Pancreas (tissue), 10 donors: ENCODE measurements at regions not wholly inside any gene's neighbourhood (a gene's known extent, or its start where the extent isn't known, plus 50 kb on each side); places are given as distances from the start of the nearest gene placed in this dataset.

ENCODE experiments used
- ATAC-seq, 4 donors: fragments of 200-7000 bp; cut with Tn5 transposase; one replicate each; pipeline versions ENCODE4 v1.8.0 to v1.9.1; 2020; ENCODE audit warnings: mild to moderate bottlenecking in 4 of 4, moderate library complexity in 4 of 4
- DNase-seq, 6 donors: peaks; one replicate each; pipeline ENCODE4 v3.0.0-alpha.2; 2020
- FAIRE-seq: peaks from 2 replicates; lab custom pipeline; 2012; peaks lifted over from hg19 to GRCh38; lab: Jason Lieb, UNC
- H3K27ac ChIP-seq, 4 donors: fragments of 200-600 bp; sonication (generic); 1 replicate in 3 of 4; 2 replicates in 1 of 4; pipeline versions ENCODE4 v1.5.0 to v1.8.0; 2020
- H3K27me3 ChIP-seq, 4 donors: fragments of 200-600 bp; one replicate each; pipeline ENCODE4 v1.8.0; 2021
- H3K36me3 ChIP-seq, 3 donors: fragments of 200-600 bp; sonication (generic) in 1 of 3; one replicate each; pipeline versions ENCODE4 v1.5.0 to v1.8.0; 2020 to 2021
- H3K4me1 ChIP-seq, 3 donors: fragments of 200-600 bp; one replicate each; pipeline ENCODE4 v1.8.0; 2021
- H3K4me3 ChIP-seq, 4 donors: fragments of 200-600 bp; sonication (generic) in 2 of 4; one replicate each; pipeline versions ENCODE4 v1.5.0 to v1.8.0; 2020 to 2021
- H3K9me3 ChIP-seq, 4 donors: fragments of 200-600 bp; one replicate each; pipeline ENCODE4 v1.8.0; 2021
- CTCF ChIP-seq, 4 donors: fragments of 200-600 bp; sonication (generic) in 3 of 4; IDR thresholded peaks; one replicate each; pipeline versions ENCODE4 v1.5.0 to v1.8.0; 2021; ENCODE audit warnings: antibody characterized with exemption in 4 of 4
- WGBS, 2 donors: extraction: QIAGEN DNeasy Blood & Tissue Kit; methylation state at CpG; one replicate each; pipeline ENCODE4 v1.1.7; 2013; 5-methylcytosine and 5-hydroxymethylcytosine counted together
- intact Hi-C, 3 donors: fragments of 100-400 bp; cut with DNase I; formaldehyde crosslinking; loops; one replicate each; pipeline versions ENCODE4 v1.11.1 to v1.14.2; 2022
- donor health status: healthy with polysubstance abuse.
- donor health status: DM: no; HTN: no; CAD: no; lungs with moderate emphysema.
- donor health status: DM: no; HTN: no; CAD: no.
- donor health status: control.
- donor health status: control.
- donor health status: Bipolar disorder and iron deficiency.
- donor health status: DM: yes; HTN: yes; CAD: no.
- donor health status: DM: no; HTN: no; CAD: no.
- donor health status: DM: no; HTN: no; CAD: no.
- donor health status: DM: yes; HTN: yes; CAD: no.

- WGBS, 2 donors = 53 to 63% methylated on average over 2 of the region's 2 CpGs
- no peaks in the 10 kb centered on the region for H3K27me3 ChIP-seq
- H3K36me3 ChIP-seq = no peaks in the 10 kb centered on the region
- H3K4me1 ChIP-seq = no peaks in the 10 kb centered on the region
- intact Hi-C loops = no loop called here
- FAIRE-seq = no peak
- no peak for TF ChIP-seq CTCF (IDR thresholded peaks at IDR 0.05)
- no peak overlapping the region for H3K4me3 ChIP-seq
- DNase-seq = no peak
- H3K9me3 ChIP-seq = no peaks in the 10 kb centered on the region
- ATAC-seq = no peak
- no peak overlapping the region for H3K27ac ChIP-seq
These were observed 813.1 kb upstream of the POU3F3 start for GRCh38 chr2:104040771-104041170.

- no peak overlapping the region for H3K27ac ChIP-seq
- no peak for TF ChIP-seq CTCF (IDR thresholded peaks at IDR 0.05)
- intact Hi-C loops = no loop called here
- ATAC-seq (no peak), FAIRE-seq (no peak), DNase-seq (no peak)
- no peaks in the 10 kb centered on the region for H3K9me3 ChIP-seq
- no peaks in the 10 kb centered on the region for H3K27me3 ChIP-seq
- no peaks in the 10 kb centered on the region for H3K4me1 ChIP-seq
- H3K4me3 ChIP-seq = no peak overlapping the region
- H3K36me3 ChIP-seq = no peaks in the 10 kb centered on the region
These were observed 812.6 kb upstream of the POU3F3 start for GRCh38 chr2:104041351-104041750.

- ATAC-seq = peak in 1 of 4 donors; percentile 28
- intact Hi-C loops = no loop called here
- Histone ChIP-seq H3K27me3 (no peaks in the 10 kb centered on the region), H3K27ac (no peak overlapping the region), H3K36me3 (no peaks in the 10 kb centered on the region), H3K4me1 (no peaks in the 10 kb centered on the region), H3K9me3 (no peaks in the 10 kb centered on the region), H3K4me3 (no peak overlapping the region)
- FAIRE-seq = no peak
- no peak for TF ChIP-seq CTCF (IDR thresholded peaks at IDR 0.05)
- WGBS, 2 donors = 30 to 39% methylated on average over 8 of the region's 8 CpGs
- no peak for DNase-seq
These were observed 810.1 kb upstream of the POU3F3 start for GRCh38 chr2:104043864-104044263.

- no peak for TF ChIP-seq CTCF (IDR thresholded peaks at IDR 0.05)
- H3K27me3 ChIP-seq = no peaks in the 10 kb centered on the region
- intact Hi-C loops = no loop called here
These were observed 808.8 kb upstream of the POU3F3 start for GRCh38 chr2:104045071-104045470.

GRCh38 chr2:104046466-104046865, 807.4 kb upstream of the POU3F3 start:
- ATAC-seq (no peak), FAIRE-seq (no peak), DNase-seq (no peak)
- 55 to 61% methylated on average over 2 of the region's 2 CpGs for WGBS, 2 donors
- H3K9me3 ChIP-seq = no peaks in the 10 kb centered on the region
- no peak overlapping the region for H3K4me3 ChIP-seq
- no peaks in the 10 kb centered on the region for H3K4me1 ChIP-seq
- TF ChIP-seq CTCF (IDR thresholded peaks at IDR 0.05) = no peak
- no peak overlapping the region for H3K27ac ChIP-seq
- no peaks in the 10 kb centered on the region for H3K36me3 ChIP-seq
- no peaks in the 10 kb centered on the region for H3K27me3 ChIP-seq
- intact Hi-C loops = no loop called here

More at GRCh38 chr2:104045071-104045470, 808.8 kb upstream of the POU3F3 start:
- no peaks in the 10 kb centered on the region for H3K9me3 ChIP-seq
- ATAC-seq = no peak
- H3K4me1 ChIP-seq = no peaks in the 10 kb centered on the region
- H3K4me3 ChIP-seq = no peak overlapping the region
- no peaks in the 10 kb centered on the region for H3K36me3 ChIP-seq
- H3K27ac ChIP-seq = no peak overlapping the region
- FAIRE-seq = no peak
- WGBS, 2 donors = 89 to 93% methylated on average over 5 of the region's 5 CpGs
- DNase-seq = no peak
